SK-N-MC (cell line): ENCODE measurements at regions not wholly inside any gene's neighbourhood (a gene's known extent, or its start where the extent isn't known, plus 50 kb on each side); places are given as distances from the start of the nearest gene placed in this dataset.

Experiments used
- EZH2 ChIP-seq: fragments of 200-600 bp; sonication (generic); IDR thresholded peaks from one replicate; pipeline ENCODE4 v1.6.1; 2017; ENCODE audit warnings: antibody characterized with exemption
- POLR2AphosphoS5 ChIP-seq: IDR thresholded peaks from 2 replicates; pipeline ENCODE4 v1.6.1; 2012; ENCODE audit warnings: mild to moderate bottlenecking, low read depth, low read length, borderline replicate concordance

- TF ChIP-seq POLR2AphosphoS5 = no peak
- no peak for TF ChIP-seq EZH2
These were observed 113.4 kb downstream of the CD47 start for GRCh38 chr3:107977221-107978130.
